HG03108 (cell line): ENCODE measurements at regions not wholly inside any gene's neighbourhood (a gene's known extent, or its start where the extent isn't known, plus 50 kb on each side); places are given as distances from the start of the nearest gene placed in this dataset.

Experiments used
- ATAC-seq: cut with Tn5 transposase; IDR thresholded peaks from one replicate; pipeline ENCODE4 v1.9.1; 2021; ENCODE audit warnings: moderate library complexity; ENCODE audit not compliant: unreplicated experiment

DNA sequence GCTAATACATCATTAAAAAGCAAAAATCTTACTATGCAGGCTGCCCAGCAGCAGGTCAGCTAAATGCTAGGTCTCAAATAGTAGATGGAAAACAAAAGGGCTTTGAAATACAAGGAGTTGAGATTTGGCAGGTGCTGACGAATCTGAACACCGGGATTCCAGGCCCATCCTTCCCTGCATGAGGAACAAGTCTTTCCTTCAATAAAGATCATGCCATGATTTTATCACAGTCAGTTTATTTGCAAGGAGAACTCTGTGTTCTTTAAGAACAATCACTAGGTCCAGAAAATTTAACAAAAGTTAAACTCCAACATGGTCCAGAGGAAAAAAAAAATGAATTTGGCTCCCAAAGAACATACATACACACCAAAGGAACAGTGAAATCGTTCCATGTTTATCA, 551.4 kb downstream of the SLITRK6 start:
- ATAC-seq: no peak

DNA sequence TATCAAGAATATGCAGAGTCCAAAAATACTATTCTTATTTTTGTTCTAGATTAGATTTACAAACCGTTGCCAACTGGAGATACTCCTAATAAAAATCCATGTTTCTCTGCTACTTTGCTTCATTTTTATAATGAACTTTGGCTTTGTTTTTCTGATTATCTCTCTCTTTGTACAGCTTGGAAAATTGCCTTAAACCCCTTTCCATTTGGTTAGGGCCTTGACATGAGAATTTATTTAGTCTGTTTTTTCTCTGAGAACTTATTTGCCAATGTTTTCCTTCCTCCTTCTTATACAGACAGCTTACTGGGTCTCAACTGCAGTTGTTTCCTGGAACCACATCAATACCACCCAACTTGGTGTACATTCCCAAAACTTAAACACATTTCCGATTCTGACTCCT, 555.4 kb downstream of the SLITRK6 start:
- ATAC-seq: no peak

DNA sequence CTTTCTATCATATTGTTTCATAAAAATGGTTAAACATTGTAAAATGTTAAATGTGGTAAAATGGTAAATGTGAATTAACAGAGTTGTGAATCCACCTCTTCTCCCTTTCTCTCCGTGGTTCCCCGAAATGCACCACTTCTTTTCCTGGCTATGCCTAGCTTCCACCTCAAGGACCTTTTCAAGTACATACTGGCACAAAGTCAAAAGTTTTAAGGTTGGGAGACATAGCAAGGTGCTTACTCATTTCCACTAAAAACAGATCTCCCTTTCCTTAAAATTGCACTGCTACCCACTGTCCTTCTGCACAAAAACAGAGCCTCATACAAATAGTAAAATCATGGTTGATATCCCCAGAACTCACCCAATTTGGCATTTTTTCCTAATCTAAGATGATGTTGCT, 558.2 kb downstream of the SLITRK6 start:
- ATAC-seq: no peak

DNA sequence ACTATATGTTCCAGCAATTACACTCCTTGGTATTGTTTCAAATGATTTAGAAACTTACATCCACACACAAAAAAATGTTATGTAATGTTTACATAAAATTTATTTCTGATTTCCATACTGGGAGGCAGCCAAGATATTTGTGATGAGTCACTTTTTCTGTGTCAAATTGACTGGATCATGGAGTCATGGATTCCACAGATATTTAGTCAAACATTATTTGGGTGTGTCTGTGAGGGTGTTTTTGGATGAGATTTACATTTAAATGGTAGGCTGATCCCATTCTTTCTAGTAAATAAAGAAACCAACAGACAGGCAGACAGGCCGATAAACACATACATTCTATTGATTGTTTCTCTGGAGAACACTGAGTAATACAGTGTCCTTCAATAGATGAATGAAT, 562.8 kb downstream of the SLITRK6 start:
- ATAC-seq: no peak

DNA sequence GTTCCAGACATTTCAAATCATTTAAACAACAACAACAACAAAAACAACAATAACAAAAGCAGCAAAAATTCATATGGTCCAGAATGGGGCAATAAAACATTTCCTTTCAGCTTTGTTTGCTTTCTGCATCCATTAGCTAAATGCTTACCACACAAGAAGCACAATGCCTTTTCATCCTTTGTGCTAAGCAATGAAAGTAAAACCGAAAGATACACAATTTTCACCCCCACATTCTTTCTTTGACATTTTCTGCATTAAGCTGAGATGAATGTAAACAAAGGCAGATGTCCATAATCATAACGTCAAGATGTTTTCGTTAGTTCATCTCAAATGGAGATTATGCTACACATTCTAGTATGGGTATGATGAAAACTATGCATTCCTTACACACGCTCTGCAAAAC, 568.5 kb downstream of the SLITRK6 start:
- no peak for ATAC-seq

DNA sequence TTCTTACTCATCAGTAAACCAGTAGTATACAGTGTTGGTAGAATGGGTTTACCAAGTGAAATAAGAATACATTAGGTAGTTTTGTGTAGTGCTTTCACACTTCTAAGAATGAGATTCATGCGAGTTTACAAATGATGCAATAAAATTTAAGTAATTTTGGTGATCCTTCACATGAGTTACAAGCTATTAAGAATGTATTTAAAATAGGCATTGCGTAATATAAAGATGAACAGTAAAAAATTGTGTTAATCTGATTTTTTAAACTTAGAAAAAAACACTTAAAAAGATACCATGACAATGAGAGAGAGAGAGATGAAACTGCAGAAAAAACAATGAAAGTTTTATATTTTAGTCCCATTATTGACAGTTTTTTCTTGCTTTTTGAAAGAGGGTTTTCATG, 570.5 kb downstream of the SLITRK6 start:
- no peak for ATAC-seq

DNA sequence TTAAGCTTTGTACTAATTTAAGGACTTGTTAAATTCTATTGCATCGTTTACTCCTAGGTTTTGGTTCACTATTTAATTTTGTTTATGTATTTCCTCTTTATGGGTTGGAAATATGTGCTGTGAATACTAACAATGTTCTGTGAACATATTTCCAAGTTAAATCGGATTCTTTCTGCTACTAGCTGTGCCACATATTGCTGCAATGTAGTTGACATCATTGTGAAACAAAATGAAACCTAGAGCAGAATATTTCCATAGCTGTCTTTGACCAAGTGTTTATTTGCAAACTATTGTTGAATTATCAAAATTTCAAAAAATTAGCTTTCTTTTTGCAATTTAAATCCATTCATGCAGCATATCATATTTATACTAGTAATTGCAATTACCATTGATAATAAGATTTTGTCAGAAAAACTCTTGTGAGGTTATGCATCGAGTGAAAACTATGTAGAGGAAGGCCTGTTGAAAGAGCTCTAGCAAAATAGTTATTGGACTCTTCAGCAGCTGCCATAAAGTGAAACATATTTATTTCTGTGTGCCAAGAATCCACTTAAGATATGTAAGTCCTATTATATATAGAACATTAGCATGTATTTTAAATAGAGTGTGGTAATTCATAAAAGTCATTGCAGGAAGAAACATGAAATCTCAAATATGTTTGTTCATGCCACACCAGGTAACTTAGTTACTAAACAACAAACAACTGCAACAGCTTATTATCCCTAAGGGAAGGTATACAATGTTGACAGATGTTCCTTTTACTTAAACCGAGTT, 575.1 kb downstream of the SLITRK6 start:
- no peak for ATAC-seq

DNA sequence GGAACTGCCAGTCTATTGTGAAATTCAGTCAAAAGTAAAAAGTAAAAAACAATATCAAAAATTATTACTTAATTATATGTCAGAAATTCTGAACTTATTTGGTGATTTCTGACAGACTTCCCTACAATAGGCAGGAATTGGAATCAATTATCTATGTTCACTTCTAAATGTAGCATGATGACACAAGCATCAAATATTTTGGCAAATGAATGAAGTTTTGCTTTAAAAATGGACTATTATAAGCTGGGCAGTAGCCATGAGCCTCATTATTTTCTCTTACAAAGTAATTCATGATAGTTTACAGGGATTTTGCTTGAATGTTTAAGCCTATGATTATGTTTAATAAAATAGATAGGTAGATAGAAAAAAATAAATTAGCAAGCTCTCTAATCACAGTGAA, 582.6 kb downstream of the SLITRK6 start:
- ATAC-seq: no peak

DNA sequence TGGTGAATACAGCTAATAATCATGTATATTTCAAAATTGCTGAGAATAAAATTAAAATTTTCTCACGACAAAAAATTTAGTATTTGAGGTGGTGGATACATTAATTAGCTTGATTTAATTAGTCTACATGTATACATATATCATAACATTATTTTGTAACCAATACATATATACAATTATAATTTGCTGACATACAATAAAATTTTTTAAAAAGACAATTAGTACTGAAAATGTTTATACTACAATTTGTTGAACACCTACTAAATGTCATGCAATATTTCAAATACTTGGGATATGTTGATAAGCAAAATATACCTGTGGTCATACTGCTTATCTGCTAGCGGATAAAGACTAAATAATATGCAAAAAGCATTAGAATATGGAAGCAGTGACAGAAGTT, 586.5 kb downstream of the SLITRK6 start:
- no peak for ATAC-seq

DNA sequence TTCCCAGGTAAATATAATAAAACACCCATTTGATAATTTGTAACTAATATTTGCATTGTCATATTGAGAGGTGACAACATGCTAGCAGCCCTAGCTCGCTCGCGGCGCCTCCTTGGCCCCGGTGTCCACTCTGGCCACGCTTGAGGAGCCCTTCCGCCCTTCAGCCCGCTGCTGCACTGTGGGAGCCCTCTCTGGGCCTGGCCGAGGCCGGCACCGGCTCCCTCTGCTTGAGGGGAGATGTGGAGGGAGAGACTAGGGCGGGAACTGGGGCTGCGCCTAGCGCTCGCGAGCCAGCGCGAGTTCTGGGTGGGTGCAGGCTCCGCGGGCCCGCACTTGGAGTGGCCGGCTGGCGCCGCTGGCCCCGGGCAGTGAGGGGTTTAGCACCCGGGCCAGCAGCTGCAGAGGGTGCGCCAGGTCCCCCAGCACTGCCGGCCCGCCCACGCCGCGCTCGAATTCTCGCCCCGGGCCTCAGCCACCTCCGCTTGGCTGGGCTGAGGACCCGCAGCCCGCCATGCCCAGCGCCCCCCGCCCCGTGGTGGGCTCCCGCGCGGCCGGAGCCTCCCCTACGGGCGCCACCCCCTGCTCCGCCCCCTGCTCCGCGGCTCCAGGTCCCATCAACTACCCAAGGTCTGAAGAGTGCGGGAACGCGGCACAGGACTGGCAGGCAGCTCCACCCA, 594.4 kb downstream of the SLITRK6 start:
- ATAC-seq: no peak

DNA sequence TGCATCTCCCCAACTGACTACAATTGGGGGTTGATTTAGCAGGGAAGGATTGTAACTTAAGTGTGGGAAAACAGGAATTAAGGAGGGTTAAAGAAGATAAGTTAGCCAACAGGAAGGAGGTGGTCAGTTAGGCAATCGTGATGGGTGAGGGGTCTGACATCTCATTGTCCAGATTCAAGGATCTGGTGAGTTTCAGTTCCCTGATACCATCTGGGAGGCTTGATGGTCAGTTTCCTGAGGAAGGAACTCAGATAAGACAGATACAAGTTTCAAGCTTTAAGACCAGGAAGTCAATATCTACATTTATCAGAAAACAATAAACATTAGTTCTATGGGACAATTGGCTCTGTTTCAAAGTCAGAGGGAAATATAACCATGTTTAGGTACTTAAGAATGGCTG, 601.8 kb downstream of the SLITRK6 start:
- ATAC-seq: no peak

DNA sequence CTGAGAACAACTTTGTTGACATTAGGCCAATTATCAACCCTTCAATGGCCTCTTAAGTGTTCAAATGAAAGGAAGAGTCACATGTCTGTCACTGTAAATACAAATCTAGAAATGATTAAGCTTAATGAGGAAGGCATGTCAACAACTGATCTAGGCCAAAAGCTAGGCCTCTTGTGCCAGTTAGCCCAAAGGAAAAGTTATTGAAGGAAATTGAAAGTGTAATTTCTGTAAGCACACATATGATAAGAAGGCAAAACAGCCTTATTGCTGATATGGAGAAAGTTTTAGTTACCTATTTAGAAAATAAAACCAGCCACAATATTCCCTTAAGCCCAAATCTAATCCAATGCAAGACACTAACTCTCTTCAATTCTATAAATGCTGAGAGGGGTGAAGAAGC, 604.7 kb downstream of the SLITRK6 start:
- no peak for ATAC-seq

DNA sequence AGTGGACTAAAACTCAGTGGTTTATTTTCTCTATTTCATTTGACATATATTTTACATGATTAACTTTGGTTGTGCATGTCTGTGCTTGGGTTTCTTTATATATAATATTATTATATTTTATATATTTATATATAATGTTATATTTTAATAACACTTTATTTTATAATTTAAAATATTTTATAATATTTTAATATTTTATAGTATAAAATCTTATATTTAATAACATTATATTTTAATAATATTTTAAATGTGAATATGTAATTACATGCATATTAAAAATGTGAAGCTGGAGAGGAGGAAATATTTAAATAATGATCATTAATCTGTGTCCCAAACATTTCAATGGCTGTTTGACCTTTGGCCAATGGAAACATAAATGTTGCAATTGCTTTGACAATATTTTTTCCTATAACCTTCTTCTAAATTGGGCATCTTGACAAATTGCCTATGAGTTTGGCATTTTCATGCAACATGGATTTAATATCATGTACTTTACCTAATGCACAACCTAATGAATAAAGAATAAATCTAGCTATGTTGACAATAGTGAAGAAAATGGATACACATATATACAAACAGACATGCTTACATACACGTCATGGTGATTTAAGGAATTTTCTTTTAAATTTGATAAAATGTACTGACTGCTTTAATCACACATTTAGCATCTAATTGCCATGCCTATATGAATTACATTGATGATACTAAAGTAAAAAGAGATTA, 607.1 kb downstream of the SLITRK6 start:
- no peak for ATAC-seq

DNA sequence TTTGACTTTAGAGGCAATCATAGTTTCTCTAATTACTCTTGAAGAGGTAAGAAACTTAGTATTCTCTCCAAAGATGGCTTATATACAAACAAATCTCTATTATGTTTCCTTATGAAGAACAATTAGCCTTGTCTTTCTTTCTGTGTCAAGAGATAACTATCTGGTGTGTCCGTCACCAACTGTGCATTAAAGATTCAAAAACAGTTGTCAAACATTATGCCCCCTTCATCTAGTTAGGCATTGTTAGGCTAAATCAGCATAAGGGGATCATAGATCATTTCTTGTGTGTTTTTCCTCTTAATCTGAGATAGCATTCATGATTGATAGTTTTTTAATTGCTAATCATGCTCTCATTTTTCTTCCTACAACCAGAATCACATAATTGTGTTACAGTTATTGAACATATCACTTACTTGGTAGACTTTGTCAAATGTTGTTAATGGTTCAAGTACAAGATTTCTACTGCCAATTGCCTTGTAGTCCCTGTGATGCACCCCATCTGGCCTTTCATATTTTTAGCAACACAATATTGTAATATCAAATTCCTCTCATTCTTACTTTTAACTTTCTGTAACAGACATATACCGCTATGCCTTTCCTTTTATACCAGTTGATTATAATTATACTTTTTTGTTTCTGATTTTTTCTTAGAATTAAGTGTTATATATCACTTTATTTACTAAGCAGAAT, 612.7 kb downstream of the SLITRK6 start:
- no peak for ATAC-seq

DNA sequence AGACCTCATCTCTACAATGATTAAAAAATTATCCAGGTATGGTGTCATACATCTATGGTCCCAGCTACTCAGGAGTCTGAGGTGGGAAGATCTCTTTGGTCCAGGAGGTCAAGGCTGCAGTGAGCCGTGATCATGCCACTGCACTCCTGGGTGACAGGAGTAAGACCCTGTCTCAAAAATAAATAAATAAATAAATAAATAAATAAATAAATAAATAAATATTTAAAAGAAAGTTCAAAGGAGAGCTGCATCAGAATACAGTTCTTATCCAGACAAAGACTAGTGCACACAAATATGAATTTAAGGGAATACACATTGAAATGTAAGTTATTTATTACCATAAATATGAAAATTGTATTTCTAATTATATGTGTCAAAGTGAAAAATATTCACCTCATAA, 624.9 kb downstream of the SLITRK6 start:
- ATAC-seq: no peak

DNA sequence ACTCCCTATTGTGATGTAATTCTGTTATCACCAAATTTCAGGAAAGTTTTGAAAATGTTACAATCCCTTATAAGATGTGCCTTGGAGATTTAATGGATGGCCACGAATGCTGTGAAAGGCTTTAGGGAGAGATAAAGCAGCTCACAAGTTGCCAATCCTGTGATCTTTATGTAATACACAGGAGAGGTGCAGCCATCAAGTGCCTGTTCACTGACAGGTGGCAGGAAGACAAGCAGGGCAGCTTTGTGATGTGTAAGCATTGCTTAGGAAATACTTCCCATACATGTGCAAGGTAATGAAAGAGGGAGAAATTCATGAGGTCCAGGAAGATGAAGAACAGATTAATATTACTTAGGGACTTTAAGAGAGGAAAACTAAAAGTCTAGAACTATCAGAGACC, 628.8 kb downstream of the SLITRK6 start:
- ATAC-seq: no peak

DNA sequence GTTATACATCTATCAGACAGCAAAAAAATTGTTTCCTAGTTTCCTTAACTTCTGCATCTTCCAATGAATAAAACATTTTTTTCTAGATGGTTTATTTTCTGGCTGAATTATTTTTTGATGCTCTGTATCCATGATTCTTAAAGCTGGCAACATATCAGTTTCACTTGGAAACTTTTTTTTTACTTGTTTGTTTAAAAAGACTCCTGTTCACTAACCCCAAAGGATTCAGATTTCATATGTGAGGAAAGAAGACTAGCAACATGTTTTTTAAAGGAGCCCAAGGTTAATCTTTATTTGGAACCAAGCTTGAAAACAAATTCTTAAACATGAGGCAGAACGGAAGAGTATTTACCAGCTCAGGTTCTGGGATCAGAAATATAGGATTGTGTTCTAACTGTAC, 632.3 kb downstream of the SLITRK6 start:
- no peak for ATAC-seq

DNA sequence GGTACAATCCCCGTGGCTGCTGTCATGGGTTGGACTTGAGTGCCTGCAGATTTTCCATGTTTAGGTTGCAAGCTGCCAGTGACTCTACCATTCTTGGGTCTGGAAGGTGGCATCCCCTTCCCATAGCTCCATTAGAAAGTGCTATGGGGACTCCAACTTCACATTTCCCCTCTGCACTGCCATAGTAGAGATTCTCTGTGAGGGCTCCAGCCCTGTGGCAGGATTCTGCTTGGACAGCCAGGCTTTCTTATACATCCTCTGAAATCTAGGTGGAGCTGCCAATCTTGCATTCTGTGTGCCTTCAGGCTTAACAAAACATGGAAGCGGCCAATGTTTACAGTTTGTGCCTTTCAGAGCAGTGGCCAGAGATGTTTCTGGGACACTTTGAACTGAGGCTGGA, 636.2 kb downstream of the SLITRK6 start:
- ATAC-seq: no peak

DNA sequence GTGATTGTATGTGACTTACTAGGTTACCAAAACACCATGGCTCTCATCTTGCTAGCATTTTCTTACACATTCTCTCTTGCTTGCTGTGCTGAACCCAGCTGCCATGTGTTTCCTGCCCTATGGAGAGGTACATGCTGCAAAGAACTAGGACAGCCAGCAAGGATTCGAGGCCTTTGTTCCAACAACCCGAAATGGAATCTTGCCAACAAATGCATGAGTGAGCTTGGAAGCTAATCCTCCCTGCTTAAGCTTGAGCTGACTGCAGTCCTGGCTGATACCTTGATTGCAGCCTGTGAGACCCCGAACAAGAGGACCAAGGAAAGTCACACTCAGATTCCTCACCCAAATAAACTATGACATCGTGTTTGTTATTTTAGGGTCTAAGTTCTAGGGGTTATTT, 651.2 kb downstream of the SLITRK6 start:
- ATAC-seq: no peak

DNA sequence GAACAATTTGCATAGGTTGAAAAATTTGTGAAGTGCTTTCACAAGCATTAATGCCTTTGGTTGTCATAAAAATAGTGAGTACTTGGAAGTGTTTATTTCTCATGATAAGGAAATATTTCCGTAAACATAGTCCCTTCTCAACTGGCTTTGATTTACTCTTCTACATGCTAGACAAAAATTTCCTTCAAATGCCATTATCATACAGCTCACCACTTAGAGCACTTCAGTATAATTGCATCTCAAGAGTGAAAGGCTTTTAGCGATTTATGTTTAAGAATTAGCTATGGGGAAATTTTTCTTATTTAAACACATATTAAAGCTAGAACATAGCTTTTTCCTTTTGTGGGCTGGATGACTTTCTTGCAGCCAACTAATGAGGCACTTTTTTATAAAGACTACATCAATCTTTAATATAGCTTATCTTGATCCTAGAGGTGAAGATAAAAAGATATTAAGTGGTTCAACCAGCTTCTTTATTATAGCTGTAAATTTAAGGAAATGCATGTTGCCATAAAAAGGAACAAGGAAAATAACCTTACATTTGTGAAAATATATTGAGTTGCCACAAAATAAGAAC, 656.8 kb downstream of the SLITRK6 start:
- ATAC-seq: no peak

DNA sequence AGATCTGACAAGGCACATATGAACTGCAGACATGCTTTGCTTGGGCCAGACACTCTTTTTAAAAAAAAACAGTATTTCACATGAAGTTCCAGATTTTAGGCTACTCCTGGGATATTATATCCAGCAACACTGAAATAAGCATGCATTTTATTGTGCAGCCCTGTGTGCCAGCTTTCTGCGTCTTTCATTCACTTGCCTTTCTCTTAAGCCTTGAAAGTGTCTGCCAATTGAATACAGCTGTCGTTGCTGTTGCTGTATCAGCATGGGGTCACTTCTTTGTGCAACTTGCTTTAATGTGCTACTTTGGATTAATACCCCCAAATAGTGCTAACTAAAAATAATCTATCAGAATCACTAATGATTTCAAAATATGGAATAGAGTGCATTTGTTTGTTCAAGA, 657.8 kb downstream of the SLITRK6 start:
- no peak for ATAC-seq
